ENCODE measurements at regions not wholly inside any gene's neighbourhood (a gene's known extent, or its start where the extent isn't known, plus 50 kb on each side); places are given as distances from the start of the nearest gene placed in this dataset.

DNA sequence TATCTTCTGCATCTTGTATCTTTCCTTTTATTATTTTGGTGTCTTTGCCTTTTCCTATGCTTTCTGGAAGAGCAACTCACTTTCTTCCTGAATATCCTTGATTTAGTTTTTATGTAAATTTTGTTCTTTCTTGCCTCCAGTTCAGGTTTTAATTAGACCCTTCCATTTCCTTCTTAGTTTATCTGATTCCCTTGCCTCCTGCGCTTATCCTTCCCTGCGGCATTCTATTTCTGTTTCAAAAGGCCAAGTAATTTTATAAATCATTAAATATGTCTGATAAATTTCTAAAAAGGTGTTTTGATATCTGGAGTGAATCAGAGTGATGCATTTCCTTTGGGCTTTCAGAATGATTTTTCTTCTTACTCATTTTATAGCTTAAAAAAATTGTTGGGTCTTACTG, 167.7 kb upstream of the WDR11 start:
- peak overlapping the region; percentile 58 for H3K27ac Mint-ChIP-seq (ENCODE audit: low read depth)
- ATAC-seq (replicated peaks; ENCODE audit: extremely low read depth, poor library complexity, severe bottlenecking) (no peak), DNase-seq (ENCODE audit: low spot score in 2 of 2) (no peak)
- no peaks in the 10 kb centered on the region for H3K27me3 Mint-ChIP-seq
- H3K9me3 Mint-ChIP-seq: peaks cover 2% of the 10 kb centered on the region
- peaks cover 4% of the 10 kb centered on the region for H3K36me3 Mint-ChIP-seq (ENCODE audit: insufficient read depth)
- peaks cover 5% of the 10 kb centered on the region for H3K4me1 Mint-ChIP-seq
- no peak overlapping the region for H3K4me3 Mint-ChIP-seq

DNA sequence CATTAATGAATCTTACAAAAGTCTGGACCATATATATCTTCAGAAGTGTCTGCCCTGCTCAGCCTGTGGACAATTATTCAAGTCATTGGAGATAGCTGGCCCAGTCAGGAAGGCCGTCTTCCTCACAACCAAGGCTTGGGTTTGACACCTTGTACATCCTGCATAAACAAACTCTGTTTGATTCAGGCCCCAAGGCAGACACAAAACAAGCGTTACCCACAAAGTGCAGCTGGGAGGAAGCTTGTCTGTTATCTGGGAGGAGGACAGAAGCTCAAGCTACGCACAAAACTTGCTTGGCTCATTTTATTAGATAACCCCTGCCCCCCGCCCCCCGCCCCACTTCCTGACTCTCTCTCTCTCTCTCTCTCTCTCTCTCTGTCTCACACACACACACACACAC, 166.9 kb upstream of the WDR11 start:
- DNase-seq (ENCODE audit: low spot score in 2 of 2) (peak in 1 of 2 donors; percentile 23), ATAC-seq (replicated peaks; ENCODE audit: extremely low read depth, poor library complexity, severe bottlenecking) (peak; percentile 74)
- Mint-ChIP-seq H3K4me3 (no peak overlapping the region), H3K9me3 (no peaks in the 10 kb centered on the region), H3K27me3 (no peaks in the 10 kb centered on the region), H3K27ac (ENCODE audit: low read depth) (peak overlapping the region; percentile 58), H3K4me1 (peaks cover 5% of the 10 kb centered on the region), H3K36me3 (ENCODE audit: insufficient read depth) (peaks cover 4% of the 10 kb centered on the region)

DNA sequence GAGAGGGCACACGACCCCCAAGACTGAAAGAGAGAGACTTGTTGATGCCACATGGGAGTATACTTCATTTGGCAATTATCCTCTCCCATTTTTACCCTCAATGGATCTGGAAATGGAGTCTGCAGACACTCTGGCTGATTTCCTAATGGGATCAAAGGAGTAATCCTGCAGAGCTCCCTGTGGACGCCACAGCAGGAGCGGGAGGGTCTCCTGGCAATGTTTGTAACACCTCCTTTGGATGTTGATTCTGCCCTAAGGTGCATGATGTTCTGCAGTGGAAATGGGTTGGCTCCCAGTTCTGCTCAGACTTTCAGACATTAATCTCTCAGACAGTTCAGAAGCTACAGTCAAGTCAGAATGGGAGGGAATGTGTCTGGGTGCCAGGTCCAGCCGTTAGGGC, 166.0 kb upstream of the WDR11 start:
- peaks cover 5% of the 10 kb centered on the region for H3K4me1 Mint-ChIP-seq
- H3K27ac Mint-ChIP-seq (ENCODE audit: low read depth): no peak overlapping the region
- H3K27me3 Mint-ChIP-seq: no peaks in the 10 kb centered on the region
- peak overlapping the region; percentile 12 for H3K4me3 Mint-ChIP-seq
- no peak for ATAC-seq (replicated peaks; ENCODE audit: extremely low read depth, poor library complexity, severe bottlenecking)
- DNase-seq (ENCODE audit: low spot score in 2 of 2): no peak
- H3K9me3 Mint-ChIP-seq: no peaks in the 10 kb centered on the region
- peaks cover 4% of the 10 kb centered on the region for H3K36me3 Mint-ChIP-seq (ENCODE audit: insufficient read depth)

DNA sequence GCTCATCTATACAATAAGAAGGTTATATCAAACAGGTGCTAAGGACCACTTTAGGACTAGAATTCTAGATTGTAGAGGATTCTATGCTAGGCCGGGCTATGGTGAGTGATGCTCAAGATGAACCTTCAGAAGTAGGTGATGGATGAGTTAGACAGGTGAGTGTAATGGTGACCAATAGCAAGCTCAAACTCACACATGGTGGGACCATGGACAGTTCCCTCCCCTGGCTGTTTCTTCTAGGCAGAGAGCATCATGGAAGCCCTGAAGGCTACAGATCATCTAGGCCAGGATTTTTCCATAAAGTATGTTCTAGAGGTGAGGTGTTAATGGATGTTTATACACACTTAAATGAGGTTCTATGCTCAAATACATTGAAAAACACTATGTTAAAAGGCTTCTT, 162.2 kb upstream of the WDR11 start:
- no peak overlapping the region for H3K4me3 Mint-ChIP-seq
- peaks cover 10% of the 10 kb centered on the region for H3K4me1 Mint-ChIP-seq
- DNase-seq (ENCODE audit: low spot score in 2 of 2): no peak
- H3K27ac Mint-ChIP-seq (ENCODE audit: low read depth): no peak overlapping the region
- H3K27me3 Mint-ChIP-seq: no peaks in the 10 kb centered on the region
- H3K9me3 Mint-ChIP-seq: no peaks in the 10 kb centered on the region
- ATAC-seq (replicated peaks; ENCODE audit: extremely low read depth, poor library complexity, severe bottlenecking): no peak
- H3K36me3 Mint-ChIP-seq (ENCODE audit: insufficient read depth): peaks cover 4% of the 10 kb centered on the region

DNA sequence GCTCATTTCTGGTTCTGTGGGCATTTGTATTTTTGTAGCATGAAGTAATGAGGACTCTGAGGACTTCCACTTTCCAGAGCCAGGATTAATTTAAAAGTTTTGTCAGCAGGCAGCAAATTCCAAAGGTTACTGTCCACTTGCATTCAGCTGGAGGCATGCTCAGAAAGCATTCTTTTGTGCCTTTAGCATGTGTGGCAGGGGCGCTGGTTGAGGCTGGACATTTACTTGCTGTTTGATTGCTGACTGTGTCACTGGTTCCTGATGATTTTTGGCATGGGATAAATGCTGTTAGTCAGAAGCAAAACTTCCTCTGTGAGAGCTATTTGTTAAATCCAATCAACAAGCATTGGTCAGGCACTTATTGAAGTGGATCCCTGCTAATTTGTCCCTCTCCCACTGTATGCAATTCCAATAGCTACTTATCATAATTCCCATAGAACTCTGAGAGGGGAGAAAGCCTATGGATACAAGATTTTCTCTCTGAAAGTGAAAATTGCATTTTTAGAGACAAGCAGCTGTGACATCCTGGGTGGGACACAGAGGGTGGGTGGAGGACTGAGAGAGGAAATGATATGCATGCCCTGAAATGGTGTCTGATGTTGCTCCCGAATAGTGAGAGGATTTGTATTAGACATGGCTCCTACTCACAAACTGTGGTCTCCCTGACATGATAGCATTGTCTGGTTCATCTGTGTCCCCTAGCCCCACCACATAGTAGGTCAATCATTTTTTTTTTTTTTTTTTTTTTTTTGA, 161.2 kb upstream of the WDR11 start:
- H3K9me3 Mint-ChIP-seq: no peaks in the 10 kb centered on the region
- H3K4me3 Mint-ChIP-seq: peak overlapping the region; percentile 30
- DNase-seq (ENCODE audit: low spot score in 2 of 2) (no peak), ATAC-seq (replicated peaks; ENCODE audit: extremely low read depth, poor library complexity, severe bottlenecking) (no peak)
- H3K4me1 Mint-ChIP-seq: peaks cover 10% of the 10 kb centered on the region
- no peaks in the 10 kb centered on the region for H3K36me3 Mint-ChIP-seq (ENCODE audit: insufficient read depth)
- no peaks in the 10 kb centered on the region for H3K27me3 Mint-ChIP-seq
- no peak overlapping the region for H3K27ac Mint-ChIP-seq (ENCODE audit: low read depth)

DNA sequence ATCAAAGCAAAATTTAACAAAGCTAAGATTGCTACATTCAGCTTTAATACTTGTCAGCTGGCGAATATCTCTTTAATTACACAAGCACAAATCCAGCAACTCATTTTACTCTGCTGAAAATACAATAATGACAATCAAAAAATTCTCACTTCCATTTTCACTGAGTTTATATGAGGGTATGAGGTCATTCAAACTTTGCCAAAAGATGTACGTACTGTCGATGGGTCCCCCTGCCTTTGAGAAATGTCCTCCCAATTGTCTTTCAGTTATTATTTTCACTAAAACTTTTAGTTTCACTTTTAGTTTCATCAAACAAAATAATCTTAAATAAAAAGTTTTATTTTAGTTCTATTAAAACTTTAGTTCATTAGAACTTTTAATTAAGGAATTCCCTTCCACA, 159.5 kb upstream of the WDR11 start:
- Mint-ChIP-seq H3K27me3 (no peaks in the 10 kb centered on the region), H3K36me3 (ENCODE audit: insufficient read depth) (no peaks in the 10 kb centered on the region), H3K4me1 (peaks cover 5% of the 10 kb centered on the region), H3K4me3 (peak overlapping the region; percentile 14), H3K27ac (ENCODE audit: low read depth) (no peak overlapping the region), H3K9me3 (peaks cover 3% of the 10 kb centered on the region)
- ATAC-seq (replicated peaks; ENCODE audit: extremely low read depth, poor library complexity, severe bottlenecking): no peak
- no peak for DNase-seq (ENCODE audit: low spot score in 2 of 2)

DNA sequence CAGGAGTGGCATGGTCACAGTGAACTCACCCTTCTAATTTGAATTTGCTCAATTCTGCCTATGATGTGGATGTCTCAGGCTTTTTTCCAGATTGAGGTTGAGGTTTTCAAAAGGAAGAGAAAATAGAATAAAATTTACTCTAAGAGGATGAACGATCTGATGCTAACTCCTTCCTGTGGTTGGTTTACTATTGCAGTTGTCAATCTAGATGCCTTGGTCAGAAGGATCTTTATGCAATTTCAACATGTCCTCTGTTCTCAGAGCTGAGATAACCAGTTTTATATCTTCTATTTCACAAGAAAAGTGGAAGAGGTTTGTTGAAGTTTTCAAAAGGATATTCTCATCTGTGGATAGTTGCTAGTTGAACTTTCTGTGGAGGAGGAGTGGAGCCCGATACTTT, 150.7 kb upstream of the WDR11 start:
- DNase-seq (ENCODE audit: low spot score in 2 of 2): no peak
- peaks cover 29% of the 10 kb centered on the region for H3K9me3 Mint-ChIP-seq
- no peaks in the 10 kb centered on the region for H3K27me3 Mint-ChIP-seq
- no peaks in the 10 kb centered on the region for H3K4me1 Mint-ChIP-seq
- H3K36me3 Mint-ChIP-seq (ENCODE audit: insufficient read depth): no peaks in the 10 kb centered on the region
- no peak overlapping the region for H3K27ac Mint-ChIP-seq (ENCODE audit: low read depth)
- H3K4me3 Mint-ChIP-seq: no peak overlapping the region
- no peak for ATAC-seq (replicated peaks; ENCODE audit: extremely low read depth, poor library complexity, severe bottlenecking)

DNA sequence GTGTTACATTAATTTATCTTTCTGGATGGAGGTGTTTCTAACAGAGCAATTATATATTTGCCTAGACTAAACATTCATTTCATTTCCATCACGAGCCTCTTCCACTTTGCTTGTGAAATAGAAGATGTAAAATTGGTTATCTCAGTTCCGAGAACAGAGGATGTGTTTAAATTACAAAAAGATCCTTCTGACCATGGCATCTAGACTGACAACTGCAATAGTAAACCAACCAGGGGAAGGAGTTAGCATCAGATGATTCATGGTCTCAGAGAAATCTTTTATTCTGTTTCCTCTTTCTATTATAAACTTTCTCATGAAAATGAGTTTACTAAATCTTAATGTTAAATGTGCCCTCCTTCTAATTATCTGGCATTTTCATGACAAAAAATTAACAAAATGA, 149.8 kb upstream of the WDR11 start:
- H3K4me3 Mint-ChIP-seq: no peak overlapping the region
- H3K9me3 Mint-ChIP-seq: peaks cover 28% of the 10 kb centered on the region
- no peaks in the 10 kb centered on the region for H3K27me3 Mint-ChIP-seq
- H3K36me3 Mint-ChIP-seq (ENCODE audit: insufficient read depth): no peaks in the 10 kb centered on the region
- ATAC-seq (replicated peaks; ENCODE audit: extremely low read depth, poor library complexity, severe bottlenecking) (no peak), DNase-seq (ENCODE audit: low spot score in 2 of 2) (no peak)
- no peak overlapping the region for H3K27ac Mint-ChIP-seq (ENCODE audit: low read depth)
- H3K4me1 Mint-ChIP-seq: no peaks in the 10 kb centered on the region

DNA sequence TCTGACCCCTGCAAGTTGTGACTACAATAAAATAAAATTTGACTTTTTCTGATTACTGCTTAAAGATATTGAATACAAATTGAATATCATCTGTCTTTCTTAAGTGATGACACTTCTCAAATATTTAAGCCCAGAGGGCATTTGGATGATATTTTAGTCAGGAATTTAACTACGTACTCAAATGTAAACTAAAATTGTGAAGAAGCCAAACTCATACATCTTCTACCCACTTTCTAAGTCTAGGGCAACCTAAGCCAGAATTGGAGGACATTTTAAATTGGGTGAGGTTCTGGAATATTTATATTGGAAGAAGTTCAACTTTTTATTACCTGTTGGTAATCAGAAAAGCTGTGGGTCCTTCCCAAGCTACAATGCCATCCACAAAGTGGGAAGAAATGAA, 149.1 kb upstream of the WDR11 start:
- Mint-ChIP-seq H3K36me3 (ENCODE audit: insufficient read depth) (no peaks in the 10 kb centered on the region), H3K9me3 (peaks cover 22% of the 10 kb centered on the region), H3K27me3 (no peaks in the 10 kb centered on the region), H3K4me1 (no peaks in the 10 kb centered on the region), H3K27ac (ENCODE audit: low read depth) (no peak overlapping the region), H3K4me3 (no peak overlapping the region)
- DNase-seq (ENCODE audit: low spot score in 2 of 2) (no peak), ATAC-seq (replicated peaks; ENCODE audit: extremely low read depth, poor library complexity, severe bottlenecking) (no peak)

DNA sequence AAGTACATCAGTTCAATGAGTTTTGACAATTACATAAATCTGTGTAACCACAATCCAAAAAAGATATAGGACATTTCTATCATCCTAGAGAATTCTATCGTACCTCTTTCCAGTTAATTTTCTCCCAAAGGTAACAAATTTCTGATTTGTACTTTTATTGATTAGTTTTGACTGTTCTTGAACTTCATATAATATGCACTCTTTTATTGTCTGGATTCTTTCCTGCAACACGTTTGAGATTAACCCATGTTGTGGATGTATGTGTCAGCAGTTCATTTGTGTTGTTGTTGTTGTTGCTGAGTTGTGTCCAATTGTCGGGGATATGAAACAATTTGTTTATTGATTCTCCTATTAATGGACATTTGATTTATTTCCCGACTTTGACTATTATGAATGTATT, 145.9 kb upstream of the WDR11 start:
- no peak for ATAC-seq (replicated peaks; ENCODE audit: extremely low read depth, poor library complexity, severe bottlenecking)
- no peak overlapping the region for H3K4me3 Mint-ChIP-seq
- no peaks in the 10 kb centered on the region for H3K36me3 Mint-ChIP-seq (ENCODE audit: insufficient read depth)

DNA sequence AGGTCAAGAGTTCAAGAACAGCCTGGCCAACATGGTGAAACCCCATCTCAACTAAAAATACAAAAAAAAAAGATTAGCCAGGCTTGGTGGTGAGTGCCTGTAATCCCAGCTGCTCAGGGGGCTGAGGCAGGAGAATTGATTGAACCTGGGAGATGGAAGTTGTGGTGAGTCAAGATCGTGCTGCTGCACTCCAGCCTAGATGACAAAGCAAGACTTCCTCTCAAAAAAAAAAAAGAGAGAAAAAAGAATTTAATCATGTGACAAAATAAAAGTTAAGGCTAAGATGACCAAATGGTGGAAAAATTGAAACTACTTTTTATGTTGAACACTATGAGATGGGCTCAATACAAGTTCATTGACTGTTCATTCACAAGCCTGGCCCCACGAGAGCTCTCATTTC, 141.1 kb upstream of the WDR11 start:
- Mint-ChIP-seq H3K4me1 (peaks cover 6% of the 10 kb centered on the region), H3K36me3 (ENCODE audit: insufficient read depth) (no peaks in the 10 kb centered on the region), H3K27me3 (peaks cover 30% of the 10 kb centered on the region), H3K4me3 (no peak overlapping the region), H3K27ac (ENCODE audit: low read depth) (no peak overlapping the region), H3K9me3 (no peaks in the 10 kb centered on the region)
- ATAC-seq (replicated peaks; ENCODE audit: extremely low read depth, poor library complexity, severe bottlenecking) (no peak), DNase-seq (ENCODE audit: low spot score in 2 of 2) (no peak)

More for the DNA sequence above, 145.9 kb upstream of the WDR11 start:
- Mint-ChIP-seq H3K27me3 (peaks cover under 1% of the 10 kb centered on the region), H3K4me1 (no peaks in the 10 kb centered on the region), H3K27ac (ENCODE audit: low read depth) (no peak overlapping the region), H3K9me3 (peaks cover 6% of the 10 kb centered on the region)
- no peak for DNase-seq (ENCODE audit: low spot score in 2 of 2)

DNA sequence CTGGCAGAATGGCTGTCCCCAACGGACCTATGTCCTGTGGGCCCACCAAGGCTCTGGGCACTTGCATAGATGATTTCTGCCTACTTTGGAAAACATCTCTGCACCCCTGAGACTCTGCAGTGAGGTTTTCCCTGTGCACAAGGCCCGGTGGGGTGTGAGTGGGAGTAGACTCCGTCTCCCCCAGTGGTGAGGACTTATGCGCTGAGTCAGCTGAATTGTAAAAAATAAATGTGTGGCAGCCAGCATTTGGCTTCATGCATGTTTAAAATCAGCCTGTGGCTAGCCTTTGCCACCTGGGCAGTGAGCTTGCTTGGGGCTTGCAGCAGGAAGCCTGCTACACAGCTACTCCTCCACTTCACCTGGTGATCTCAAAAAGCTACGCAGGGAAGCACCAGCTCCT, 139.3 kb upstream of the WDR11 start:
- H3K27me3 Mint-ChIP-seq: peaks cover 34% of the 10 kb centered on the region
- H3K9me3 Mint-ChIP-seq: no peaks in the 10 kb centered on the region
- no peaks in the 10 kb centered on the region for H3K36me3 Mint-ChIP-seq (ENCODE audit: insufficient read depth)
- DNase-seq (ENCODE audit: low spot score in 2 of 2): no peak
- no peak overlapping the region for H3K4me3 Mint-ChIP-seq
- no peak overlapping the region for H3K27ac Mint-ChIP-seq (ENCODE audit: low read depth)
- ATAC-seq (replicated peaks; ENCODE audit: extremely low read depth, poor library complexity, severe bottlenecking): no peak
- peaks cover 6% of the 10 kb centered on the region for H3K4me1 Mint-ChIP-seq

DNA sequence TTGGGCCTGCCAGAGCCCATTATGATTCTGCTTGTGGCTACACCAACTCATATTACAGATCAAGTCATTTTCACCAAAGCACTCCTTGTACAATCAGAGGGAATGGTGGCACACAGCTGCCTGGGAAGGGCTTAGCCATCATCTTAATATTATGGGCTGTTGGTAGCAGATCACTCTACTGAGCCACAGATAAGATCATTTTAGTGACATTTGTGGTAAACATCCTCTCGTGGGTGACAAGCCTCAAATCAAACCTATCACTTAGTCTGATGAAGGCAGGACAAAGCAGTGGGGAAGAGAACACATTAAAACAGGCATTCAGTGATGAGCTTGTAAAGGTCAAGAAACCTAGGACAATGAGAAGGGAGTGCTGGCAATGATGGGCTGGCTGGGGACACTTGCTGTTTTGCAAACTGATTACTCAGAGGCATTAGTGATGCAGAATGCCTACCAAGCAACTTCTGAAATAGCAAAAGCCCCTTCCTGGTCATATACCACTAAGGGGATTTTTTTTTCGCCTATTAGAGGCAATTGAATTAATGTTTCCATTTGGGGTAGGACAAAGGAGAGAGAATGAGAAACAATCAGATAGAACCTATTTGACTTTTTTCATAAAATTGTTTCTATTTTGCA, 137.5 kb upstream of the WDR11 start:
- ATAC-seq (replicated peaks; ENCODE audit: extremely low read depth, poor library complexity, severe bottlenecking): no peak

More for the DNA sequence above, 137.5 kb upstream of the WDR11 start:
- Mint-ChIP-seq H3K4me3 (no peak overlapping the region), H3K36me3 (ENCODE audit: insufficient read depth) (no peaks in the 10 kb centered on the region), H3K27ac (ENCODE audit: low read depth) (no peak overlapping the region), H3K4me1 (peaks cover 6% of the 10 kb centered on the region), H3K9me3 (no peaks in the 10 kb centered on the region), H3K27me3 (peaks cover 34% of the 10 kb centered on the region)
- no peak for DNase-seq (ENCODE audit: low spot score in 2 of 2)

Measured in central memory CD8-positive, alpha-beta T cell (primary cell).